ENCODE measurements at regions not wholly inside any gene's neighbourhood (a gene's known extent, or its start where the extent isn't known, plus 50 kb on each side); places are given as distances from the start of the nearest gene placed in this dataset.

DNA sequence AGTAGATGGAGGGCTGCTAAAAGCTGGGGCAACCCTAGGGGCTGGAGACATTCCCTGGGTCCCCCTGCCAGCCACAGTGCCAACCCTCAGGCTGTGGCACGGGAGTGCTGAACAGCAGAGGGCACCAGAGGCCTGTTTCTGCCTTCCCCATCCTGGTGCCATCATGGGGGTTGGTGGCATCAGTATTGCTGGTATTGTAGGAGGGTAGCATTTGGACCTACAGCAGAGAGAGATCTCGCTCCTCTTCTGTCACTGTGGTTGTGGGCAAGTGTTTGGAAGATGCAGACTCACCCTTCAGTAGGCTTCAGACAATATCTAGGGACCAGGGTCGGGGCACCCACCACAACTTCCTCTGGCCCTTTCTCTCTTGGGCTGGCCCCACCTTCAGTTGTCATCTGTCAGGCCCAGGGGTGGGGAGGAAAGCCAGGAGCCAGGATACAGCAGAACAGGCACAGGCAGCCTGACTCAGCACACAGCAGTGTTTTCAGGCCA lies 123.5 kb downstream of the RPLP1 start:
- Histone ChIP-seq H2AFZ (ENCODE audit: low read depth, low read length) (no peak overlapping the region), H3K14ac (ENCODE audit: low read length in 2 of 2) (no peak overlapping the region), H3K9me3 (ENCODE audit: control insufficient read depth, low read length) (no peaks in the 10 kb centered on the region), H2BK15ac (ENCODE audit: low read depth, poor library complexity, severe bottlenecking) (no peak overlapping the region), H3K23ac (ENCODE audit: low read length in 2 of 2) (no peak overlapping the region), H3K9ac (ENCODE audit: low read length) (no peak overlapping the region), H3K18ac (ENCODE audit: low read depth in 1 of 2, low read length in 2 of 2) (no peak overlapping the region), H2BK12ac (ENCODE audit: low read length in 2 of 2) (no peak overlapping the region), H3K36me3 (ENCODE audit: control insufficient read depth in 1 of 2, insufficient read depth in 2 of 2, low read depth in 1 of 2, low read length in 2 of 2) (no peaks in the 10 kb centered on the region), H3K4ac (ENCODE audit: low read depth in 1 of 2, low read length in 2 of 2) (no peak overlapping the region), H2BK5ac (ENCODE audit: low read depth, low read length, poor library complexity, severe bottlenecking) (no peak overlapping the region), H3K4me2 (ENCODE audit: low read length, poor library complexity, severe bottlenecking) (no peak overlapping the region), H2BK120ac (ENCODE audit: low read depth, low read length) (no peak overlapping the region), H3K4me1 (ENCODE audit: control insufficient read depth, insufficient read depth, low read depth, low read length) (peaks cover 5% of the 10 kb centered on the region), H3K4me3 (ENCODE audit: insufficient read depth in 1 of 2, low read depth in 1 of 2, low read length in 2 of 2) (no peak overlapping the region), H3K27me3 (ENCODE audit: control insufficient read depth in 1 of 2, insufficient read depth in 1 of 2, low read length in 2 of 2) (peaks cover 56 to 77% of the 10 kb centered on the region in 2 experiments), H3K79me1 (replicated peaks; ENCODE audit: low read length, poor library complexity, severe bottlenecking) (no peaks in the 10 kb centered on the region), H4K91ac (ENCODE audit: low read length) (no peak overlapping the region), H4K8ac (ENCODE audit: low read length) (no peak overlapping the region), H3K27ac (ENCODE audit: low read length, poor library complexity, severe bottlenecking) (no peak overlapping the region), H2AK5ac (ENCODE audit: low read length, severe bottlenecking) (no peak overlapping the region)
- WGBS = 45% methylated on average over 3 of the region's 3 CpGs
- DNase-seq = peak; percentile 32

DNA sequence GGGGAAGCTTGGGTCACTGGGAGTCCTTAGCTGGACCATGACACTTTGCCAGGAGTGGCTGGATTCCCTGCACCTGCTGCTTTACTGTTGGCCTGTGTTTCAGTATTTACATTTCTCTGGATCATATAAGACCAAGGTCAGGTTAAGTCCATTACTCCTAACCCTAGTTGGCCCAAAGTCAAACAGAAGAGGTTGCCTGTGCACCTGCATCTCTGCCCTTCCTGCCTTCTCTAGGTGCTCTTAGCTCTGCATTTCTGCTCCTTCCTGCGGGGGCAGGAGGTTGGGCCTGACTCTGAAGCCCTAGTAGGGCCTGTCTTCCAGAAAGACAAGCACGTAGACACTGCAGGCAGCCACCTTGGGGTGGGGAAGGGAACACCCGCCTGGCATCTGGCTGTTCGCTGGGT lies 124.3 kb downstream of the RPLP1 start:
- Histone ChIP-seq H3K27ac (ENCODE audit: low read length, poor library complexity, severe bottlenecking) (no peak overlapping the region), H2AFZ (ENCODE audit: low read depth, low read length) (no peak overlapping the region), H4K8ac (ENCODE audit: low read length) (no peak overlapping the region), H2BK120ac (ENCODE audit: low read depth, low read length) (no peak overlapping the region), H4K91ac (ENCODE audit: low read length) (no peak overlapping the region), H3K9ac (ENCODE audit: low read length) (no peak overlapping the region), H3K79me1 (replicated peaks; ENCODE audit: low read length, poor library complexity, severe bottlenecking) (no peaks in the 10 kb centered on the region), H2BK15ac (ENCODE audit: low read depth, poor library complexity, severe bottlenecking) (no peak overlapping the region), H2AK5ac (ENCODE audit: low read length, severe bottlenecking) (no peak overlapping the region), H3K4ac (ENCODE audit: low read depth in 1 of 2, low read length in 2 of 2) (no peak overlapping the region), H3K4me2 (ENCODE audit: low read length, poor library complexity, severe bottlenecking) (no peak overlapping the region), H2BK12ac (ENCODE audit: low read length in 2 of 2) (no peak overlapping the region), H3K23ac (ENCODE audit: low read length in 2 of 2) (no peak overlapping the region), H3K27me3 (ENCODE audit: control insufficient read depth in 1 of 2, insufficient read depth in 1 of 2, low read length in 2 of 2) (peaks cover 61 to 79% of the 10 kb centered on the region in 2 experiments), H3K4me3 (ENCODE audit: insufficient read depth in 1 of 2, low read depth in 1 of 2, low read length in 2 of 2) (no peak overlapping the region), H3K18ac (ENCODE audit: low read depth in 1 of 2, low read length in 2 of 2) (no peak overlapping the region), H3K14ac (ENCODE audit: low read length in 2 of 2) (no peak overlapping the region), H3K36me3 (ENCODE audit: control insufficient read depth in 1 of 2, insufficient read depth in 2 of 2, low read depth in 1 of 2, low read length in 2 of 2) (no peaks in the 10 kb centered on the region), H3K4me1 (ENCODE audit: control insufficient read depth, insufficient read depth, low read depth, low read length) (peaks cover 5% of the 10 kb centered on the region), H3K9me3 (ENCODE audit: control insufficient read depth, low read length) (no peaks in the 10 kb centered on the region), H2BK5ac (ENCODE audit: low read depth, low read length, poor library complexity, severe bottlenecking) (no peak overlapping the region)
- DNase-seq = no peak
- WGBS = 80% methylated on average over 4 of the region's 4 CpGs

DNA sequence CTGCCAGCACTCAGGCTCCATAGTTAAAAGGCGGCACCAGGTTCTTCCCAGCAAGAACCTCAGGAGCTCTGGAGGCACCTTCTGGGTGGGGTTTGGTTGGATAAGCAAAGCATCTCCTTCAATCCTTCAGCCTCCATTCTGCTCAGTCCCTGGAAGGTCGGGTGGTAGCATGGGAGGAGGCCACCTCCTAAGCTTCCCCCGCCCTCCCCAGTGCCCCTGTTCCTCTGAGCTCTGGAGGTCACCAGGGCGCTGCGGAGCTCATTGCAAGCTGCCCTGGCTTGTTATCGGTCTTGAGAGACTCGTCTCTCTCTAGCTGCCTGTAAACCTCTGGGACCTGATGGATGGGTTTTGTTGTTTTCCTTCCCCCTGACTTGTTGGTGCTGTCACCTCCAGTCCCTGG lies 124.8 kb downstream of the RPLP1 start:
- Histone ChIP-seq H2AFZ (ENCODE audit: low read depth, low read length) (no peak overlapping the region), H3K9ac (ENCODE audit: low read length) (no peak overlapping the region), H3K36me3 (ENCODE audit: control insufficient read depth in 1 of 2, insufficient read depth in 2 of 2, low read depth in 1 of 2, low read length in 2 of 2) (no peaks in the 10 kb centered on the region), H3K4me1 (ENCODE audit: control insufficient read depth, insufficient read depth, low read depth, low read length) (peaks cover 5% of the 10 kb centered on the region), H3K14ac (ENCODE audit: low read length in 2 of 2) (no peak overlapping the region), H2AK5ac (ENCODE audit: low read length, severe bottlenecking) (no peak overlapping the region), H4K91ac (ENCODE audit: low read length) (no peak overlapping the region), H2BK5ac (ENCODE audit: low read depth, low read length, poor library complexity, severe bottlenecking) (no peak overlapping the region), H3K23ac (ENCODE audit: low read length in 2 of 2) (no peak overlapping the region), H3K4ac (ENCODE audit: low read depth in 1 of 2, low read length in 2 of 2) (no peak overlapping the region), H2BK120ac (ENCODE audit: low read depth, low read length) (no peak overlapping the region), H3K18ac (ENCODE audit: low read depth in 1 of 2, low read length in 2 of 2) (no peak overlapping the region), H3K4me2 (ENCODE audit: low read length, poor library complexity, severe bottlenecking) (no peak overlapping the region), H2BK12ac (ENCODE audit: low read length in 2 of 2) (no peak overlapping the region), H4K8ac (ENCODE audit: low read length) (no peak overlapping the region), H3K79me1 (replicated peaks; ENCODE audit: low read length, poor library complexity, severe bottlenecking) (no peaks in the 10 kb centered on the region), H3K9me3 (ENCODE audit: control insufficient read depth, low read length) (no peaks in the 10 kb centered on the region), H3K27ac (ENCODE audit: low read length, poor library complexity, severe bottlenecking) (no peak overlapping the region), H2BK15ac (ENCODE audit: low read depth, poor library complexity, severe bottlenecking) (no peak overlapping the region), H3K27me3 (ENCODE audit: control insufficient read depth in 1 of 2, insufficient read depth in 1 of 2, low read length in 2 of 2) (peaks cover 57 to 76% of the 10 kb centered on the region in 2 experiments), H3K4me3 (ENCODE audit: insufficient read depth in 1 of 2, low read depth in 1 of 2, low read length in 2 of 2) (no peak overlapping the region)
- WGBS = 87% methylated on average over 7 of the region's 7 CpGs
- DNase-seq = no peak

DNA sequence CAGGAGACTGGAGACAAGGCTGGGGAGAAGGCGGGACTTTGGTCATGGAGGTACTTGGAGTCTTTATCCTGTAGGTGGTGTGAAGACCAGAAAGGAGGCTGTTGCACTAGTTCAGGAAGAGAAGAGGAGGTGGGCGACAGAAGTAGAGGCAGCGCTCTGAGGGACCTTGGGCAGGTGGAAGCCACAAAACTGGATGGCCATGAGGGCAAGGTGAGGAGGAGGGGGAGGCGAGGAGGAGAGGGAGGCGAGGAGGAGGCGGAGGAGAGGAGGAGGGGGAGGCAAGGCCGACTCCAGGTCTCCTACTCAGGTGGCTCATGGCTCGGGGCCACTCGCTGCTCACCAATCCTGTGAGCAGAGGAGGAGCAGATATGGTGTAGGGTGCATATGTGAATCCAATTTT lies 125.6 kb downstream of the RPLP1 start:
- Histone ChIP-seq H4K91ac (ENCODE audit: low read length) (no peak overlapping the region), H2BK15ac (ENCODE audit: low read depth, poor library complexity, severe bottlenecking) (no peak overlapping the region), H3K27ac (ENCODE audit: low read length, poor library complexity, severe bottlenecking) (no peak overlapping the region), H2BK120ac (ENCODE audit: low read depth, low read length) (no peak overlapping the region), H3K9me3 (ENCODE audit: control insufficient read depth, low read length) (no peaks in the 10 kb centered on the region), H3K4me2 (ENCODE audit: low read length, poor library complexity, severe bottlenecking) (no peak overlapping the region), H3K18ac (ENCODE audit: low read depth in 1 of 2, low read length in 2 of 2) (no peak overlapping the region), H4K8ac (ENCODE audit: low read length) (no peak overlapping the region), H3K9ac (ENCODE audit: low read length) (no peak overlapping the region), H3K4me3 (ENCODE audit: insufficient read depth in 1 of 2, low read depth in 1 of 2, low read length in 2 of 2) (no peak overlapping the region), H3K27me3 (ENCODE audit: control insufficient read depth in 1 of 2, insufficient read depth in 1 of 2, low read length in 2 of 2) (peaks cover 52 to 72% of the 10 kb centered on the region in 2 experiments), H3K4ac (ENCODE audit: low read depth in 1 of 2, low read length in 2 of 2) (no peak overlapping the region), H2BK12ac (ENCODE audit: low read length in 2 of 2) (no peak overlapping the region), H2AK5ac (ENCODE audit: low read length, severe bottlenecking) (no peak overlapping the region), H2AFZ (ENCODE audit: low read depth, low read length) (no peak overlapping the region), H3K23ac (ENCODE audit: low read length in 2 of 2) (no peak overlapping the region), H3K79me1 (replicated peaks; ENCODE audit: low read length, poor library complexity, severe bottlenecking) (no peaks in the 10 kb centered on the region), H3K36me3 (ENCODE audit: control insufficient read depth in 1 of 2, insufficient read depth in 2 of 2, low read depth in 1 of 2, low read length in 2 of 2) (no peaks in the 10 kb centered on the region), H3K14ac (ENCODE audit: low read length in 2 of 2) (peak overlapping the region in 1 of 2 experiments; percentile 56), H3K4me1 (ENCODE audit: control insufficient read depth, insufficient read depth, low read depth, low read length) (peaks cover 5% of the 10 kb centered on the region), H2BK5ac (ENCODE audit: low read depth, low read length, poor library complexity, severe bottlenecking) (no peak overlapping the region)
- DNase-seq = no peak
- WGBS = 93% methylated on average over 9 of the region's 9 CpGs
